HepG2 (cell line): ENCODE measurements at regions not wholly inside any gene's neighbourhood (a gene's known extent, or its start where the extent isn't known, plus 50 kb on each side); places are given as distances from the start of the nearest gene placed in this dataset.

Experiments
- ATAC-seq: fragments of 200-7000 bp; cut with Tn5 transposase; 3 replicates; pipeline ENCODE4 v1.9.1; 2020; ENCODE audit warnings: mild to moderate bottlenecking, moderate library complexity
- BruUV-seq: library from RNA; stranded (reverse); fragments of 400-500 nt; replicated peaks from 2 replicates; lab custom pipeline; 2021; lab: Mats Ljungman, UMichigan
- CTCF ChIA-PET: fragments of 300-600 bp; formaldehyde crosslinking; extraction: SDS; loops from one replicate; lab custom pipeline; 2021; ENCODE audit warnings: low total read pairs, inconsistent platforms, low intra/inter-chr PET ratio; lab: Yijun Ruan, JAX
- POLR2A ChIA-PET: fragments of 350-600 bp; sonication (Branson Sonifier 250); formaldehyde crosslinking; loops from one replicate; lab custom pipeline; 2020; ENCODE audit warnings: antibody characterized with exemption, inconsistent platforms; lab: Yijun Ruan, JAX
- DNase-seq: peaks from one replicate; pipeline ENCODE4 v3.0.0-alpha.2; 2015; ENCODE audit warnings: low spot score
- FAIRE-seq: peaks from 3 replicates; lab custom pipeline; 2011; peaks lifted over from hg19 to GRCh38; lab: Jason Lieb, UNC
- H2AFZ ChIP-seq: one replicate; pipeline ENCODE4 v1.6.1; 2011; ENCODE audit warnings: low read length, inconsistent platforms
- H3K27ac ChIP-seq: fragments of 300-600 bp; 3 replicates; pipeline ENCODE4 v1.8.0; 2011; ENCODE audit warnings: mixed run types, mild to moderate bottlenecking, mixed read lengths, low read length, inconsistent platforms; ENCODE audit not compliant: insufficient read depth; ENCODE audit errors: extremely low read length
- H3K27me3 ChIP-seq, 2 experiments: fragments of 200-600 bp in 1 of 2; 2 replicates in 1 of 2; 3 replicates in 1 of 2; pipeline versions ENCODE4 v1.6.0 to v1.8.0; 2011; ENCODE audit warnings: low read length in 2 of 2, mild to moderate bottlenecking in 2 of 2, moderate library complexity in 2 of 2, inconsistent platforms in 1 of 2; ENCODE audit not compliant: insufficient read depth in 2 of 2, control insufficient read depth in 1 of 2
- H3K36me3 ChIP-seq, 2 experiments: fragments of 200-600 bp in 1 of 2; replicated peaks in 1 of 2; 2 replicates in 1 of 2; 3 replicates in 1 of 2; pipeline versions ENCODE4 v1.5.1 to v1.8.0; 2011; ENCODE audit warnings: low read length in 2 of 2, inconsistent platforms in 1 of 2; ENCODE audit not compliant: insufficient read depth in 2 of 2, control insufficient read depth in 1 of 2
- H3K4me1 ChIP-seq: 2 replicates; pipeline ENCODE4 v1.5.1; 2012; ENCODE audit warnings: low read length, inconsistent platforms; ENCODE audit not compliant: insufficient read depth
- H3K4me2 ChIP-seq: 2 replicates; pipeline ENCODE4 v1.6.0; 2011; ENCODE audit warnings: low read depth, low read length, inconsistent platforms
- H3K4me3 ChIP-seq, 3 experiments: fragments of 200-600 bp in 1 of 3; sonication (generic), shearing (Covaris generic) in 1 of 3; replicated peaks in 1 of 3; 2 replicates each; pipeline ENCODE4 v1.5.1; 2011 to 2016; ENCODE audit warnings: low read length in 3 of 3, inconsistent platforms in 2 of 3, low read depth in 2 of 3, mild to moderate bottlenecking in 2 of 3, control low read depth in 1 of 3, mixed read lengths in 1 of 3; ENCODE audit not compliant: insufficient read depth in 1 of 3
- H3K79me2 ChIP-seq: one replicate; pipeline ENCODE4 v1.6.1; 2011; ENCODE audit warnings: low read length, inconsistent platforms; ENCODE audit not compliant: insufficient read depth
- H3K9ac ChIP-seq: 2 replicates; pipeline ENCODE4 v1.6.0; 2011; ENCODE audit warnings: mild to moderate bottlenecking, low read depth, low read length, inconsistent platforms; ENCODE audit not compliant: insufficient read depth
- H3K9me3 ChIP-seq: 2 replicates; pipeline ENCODE4 v1.5.1; 2012; ENCODE audit warnings: mild to moderate bottlenecking, low read length
- H4K20me1 ChIP-seq: 2 replicates; pipeline ENCODE4 v1.6.0; 2011; ENCODE audit warnings: inconsistent platforms, mild to moderate bottlenecking, low read length, moderate library complexity; ENCODE audit not compliant: insufficient read depth
- EHMT2 ChIP-seq: fragments of 200-600 bp; sonication (generic); IDR thresholded peaks from 2 replicates; pipeline ENCODE4 v1.7.0; 2017; ENCODE audit warnings: antibody characterized with exemption, low read depth, low read length, borderline replicate concordance
- FOXP4 ChIP-seq: sonication (generic); formaldehyde crosslinking; IDR thresholded peaks from 2 replicates; pipeline ENCODE4 v1.4.0; 2020; ENCODE audit warnings: missing genetic modification reagents
- GTF3A ChIP-seq: sonication (generic); formaldehyde crosslinking; conservative IDR thresholded peaks from 2 replicates; pipeline ENCODE4 v1.4.0; 2020; ENCODE audit warnings: mild to moderate bottlenecking, missing genetic modification reagents
- IKZF5 ChIP-seq: IDR thresholded peaks from 2 replicates; pipeline ENCODE4 v1.6.1; 2018; ENCODE audit warnings: missing genetic modification reagents, mild to moderate bottlenecking, missing compliant biosample characterization
- KDM5B ChIP-seq: sonication (generic); formaldehyde crosslinking; IDR thresholded peaks from 2 replicates; pipeline ENCODE4 v1.4.0; 2020; ENCODE audit warnings: missing genetic modification reagents, mild to moderate bottlenecking, borderline replicate concordance
- MTF1 ChIP-seq: sonication (generic); formaldehyde crosslinking; IDR thresholded peaks from 2 replicates; pipeline ENCODE4 v1.5.0; 2020; ENCODE audit warnings: missing genetic modification reagents
- SMYD3 ChIP-seq: sonication (generic); formaldehyde crosslinking; IDR thresholded peaks from 2 replicates; pipeline ENCODE4 v1.8.1; 2023; ENCODE audit warnings: mild to moderate bottlenecking, missing genetic modification reagents
- TFAP4 ChIP-seq: sonication (generic); IDR thresholded peaks from 2 replicates; pipeline ENCODE4 v1.6.1; 2016; ENCODE audit warnings: low read depth, borderline replicate concordance
- ZFAT ChIP-seq: sonication (generic); formaldehyde crosslinking; conservative IDR thresholded peaks from 2 replicates; pipeline ENCODE4 v1.8.1; 2023; ENCODE audit warnings: missing genetic modification reagents, inconsistent platforms
- ZNF160 ChIP-seq: sonication (generic); formaldehyde crosslinking; IDR thresholded peaks from 2 replicates; pipeline ENCODE4 v1.8.0; 2022; ENCODE audit warnings: mild to moderate bottlenecking, inconsistent platforms, missing genetic modification reagents
- ZNF354B ChIP-seq: sonication (generic); formaldehyde crosslinking; IDR thresholded peaks from 2 replicates; pipeline ENCODE4 v1.8.0; 2022; ENCODE audit warnings: mild to moderate bottlenecking, missing genetic modification reagents
- ZNF530 ChIP-seq: sonication (generic); formaldehyde crosslinking; IDR thresholded peaks from 2 replicates; pipeline ENCODE4 v1.5.0; 2020; ENCODE audit warnings: low read depth, mild to moderate bottlenecking, missing genetic modification reagents
- WGBS: methylation state at CpG from one replicate; pipeline ENCODE4 v1.1.6; 2017; ENCODE audit warnings: low lambda C conversion rate; 5-methylcytosine and 5-hydroxymethylcytosine counted together
- in situ Hi-C: cut with HindIII; loops from 2 replicates; pipeline ENCODE4 v1.10.0; 2017; ENCODE audit warnings: low pct_unique_long_range_greater_than_20kb; ENCODE audit not compliant: extremely low pct_ligation_motif_present
- intact Hi-C: fragments of 100-400 bp; cut with micrococcal nuclease; formaldehyde crosslinking; loops from one replicate; pipeline ENCODE4 v1.10.0; 2022; ENCODE audit not compliant: unreplicated experiment

- H3K9ac ChIP-seq: no peak overlapping the region
- no peaks in the 10 kb centered on the region for H3K79me2 ChIP-seq
- WGBS: 34% methylated on average over 3 of the region's 3 CpGs
- CTCF ChIA-PET: no interaction called here
- H3K4me3 ChIP-seq: no peak overlapping the region
- no peaks in the 10 kb centered on the region for H3K36me3 ChIP-seq
- no peak for TF ChIP-seq EHMT2
- TF ChIP-seq MTF1 (CRISPR knock-in tag): no peak
- TF ChIP-seq ZFAT (CRISPR knock-in tag): no peak
- TF ChIP-seq ZNF354B: no peak
- no peak for TF ChIP-seq FOXP4 (CRISPR knock-in tag)
- TF ChIP-seq, all 625 proteins: peak for 0
- H4K20me1 ChIP-seq: no peaks in the 10 kb centered on the region
- BruUV-seq: no TSS peak
- H3K4me1 ChIP-seq: peaks cover 7% of the 10 kb centered on the region
- in situ Hi-C loops (no loop called here), intact Hi-C loops (no loop called here)
- no peak overlapping the region for H3K4me2 ChIP-seq
- peaks cover 0 to 7% of the 10 kb centered on the region in 2 experiments; a peak in 3 of 5 replicates for H3K27me3 ChIP-seq
- H2AFZ ChIP-seq: no peak overlapping the region
- POLR2A ChIA-PET: no interaction called here
- FAIRE-seq: no peak
- no peak for DNase-seq
- no peaks in the 10 kb centered on the region for H3K9me3 ChIP-seq
- ATAC-seq: no peak
- no peak overlapping the region for H3K27ac ChIP-seq
Observed at GRCh38 chr2:84214455-84214854, 244.6 kb downstream of the SUCLG1 start.

- 6% methylated on average over 5 of the region's 5 CpGs for WGBS
- in situ Hi-C loops: no loop called here
- no peaks in the 10 kb centered on the region for H3K36me3 ChIP-seq
- TF ChIP-seq GTF3A (CRISPR knock-in tag) (no peak), IKZF5 (CRISPR knock-in tag) (no peak), SMYD3 (CRISPR knock-in tag) (no peak), KDM5B (CRISPR knock-in tag) (no peak), ZNF160 (CRISPR knock-in tag) (no peak), ZNF530 (CRISPR knock-in tag) (no peak), TFAP4 (no peak)
Observed at GRCh38 chr2:84212611-84213314, 246.3 kb downstream of the SUCLG1 start.

More at GRCh38 chr2:84212611-84213314, 246.3 kb downstream of the SUCLG1 start:
- FAIRE-seq: no peak
- Histone ChIP-seq H3K9me3 (no peaks in the 10 kb centered on the region), H3K9ac (no peak overlapping the region), H3K4me1 (peaks cover 7% of the 10 kb centered on the region), H3K4me3 (no peak overlapping the region), H3K79me2 (no peaks in the 10 kb centered on the region), H3K4me2 (no peak overlapping the region), H3K27ac (no peak overlapping the region), H3K27me3 (peaks cover 0 to 7% of the 10 kb centered on the region in 2 experiments; a peak in 3 of 5 replicates), H2AFZ (no peak overlapping the region), H4K20me1 (no peaks in the 10 kb centered on the region)
- DNase-seq: no peak
- intact Hi-C loops: no loop called here
- ChIA-PET POLR2A (no interaction called here), CTCF (no interaction called here)
- BruUV-seq: no TSS peak
- no peak for ATAC-seq
